IPS DF 4.7 (cell line): ENCODE measurements at regions not wholly inside any gene's neighbourhood (a gene's known extent, or its start where the extent isn't known, plus 50 kb on each side); places are given as distances from the start of the nearest gene placed in this dataset.

ENCODE experiments used
- DNase-seq: peaks from one replicate; pipeline ENCODE4 v3.0.0-alpha.2; 2013; ENCODE audit warnings: low spot score; ENCODE audit errors: extremely low read depth

GRCh38 chr3:76679541-76679940, 360.4 kb upstream of the ROBO2 start:
- no peak for DNase-seq

- DNase-seq, result no peak
Measured at GRCh38 chr3:76683256-76683655, 356.6 kb upstream of the ROBO2 start.

GRCh38 chr3:76684946-76685345, 355.0 kb upstream of the ROBO2 start:
- DNase-seq, result no peak

GRCh38 chr3:76685858-76686257, 354.0 kb upstream of the ROBO2 start:
- DNase-seq, result no peak

GRCh38 chr3:76687019-76687418, 352.9 kb upstream of the ROBO2 start:
- DNase-seq, result no peak

- DNase-seq, result no peak
Measured at GRCh38 chr3:76694063-76694462, 345.8 kb upstream of the ROBO2 start.

GRCh38 chr3:76698136-76698706, 341.7 kb upstream of the ROBO2 start:
- DNase-seq, result no peak

GRCh38 chr3:76699846-76700245, 340.1 kb upstream of the ROBO2 start:
- DNase-seq, result no peak

GRCh38 chr3:76700323-76700722, 339.6 kb upstream of the ROBO2 start:
- DNase-seq, result no peak

GRCh38 chr3:76702676-76703075, 337.2 kb upstream of the ROBO2 start:
- DNase-seq, result no peak

GRCh38 chr3:76715426-76715825, 324.5 kb upstream of the ROBO2 start:
- DNase-seq, result no peak

- DNase-seq, result no peak
Measured at GRCh38 chr3:76723366-76723765, 316.5 kb upstream of the ROBO2 start.

- DNase-seq, result no peak
Measured at GRCh38 chr3:76724075-76724474, 315.8 kb upstream of the ROBO2 start.

- no peak for DNase-seq
Measured at GRCh38 chr3:76724706-76725105, 315.2 kb upstream of the ROBO2 start.

- no peak for DNase-seq
Measured at GRCh38 chr3:76726034-76726433, 313.9 kb upstream of the ROBO2 start.

- DNase-seq, result no peak
Measured at GRCh38 chr3:76728426-76728825, 311.5 kb upstream of the ROBO2 start.

GRCh38 chr3:76731471-76731870, 308.4 kb upstream of the ROBO2 start:
- DNase-seq, result no peak

- DNase-seq, result no peak
Measured at GRCh38 chr3:76733073-76733759, 306.7 kb upstream of the ROBO2 start.

GRCh38 chr3:76735152-76735551, 304.7 kb upstream of the ROBO2 start:
- no peak for DNase-seq

- no peak for DNase-seq
Measured at GRCh38 chr3:76753599-76753998, 286.3 kb upstream of the ROBO2 start.

GRCh38 chr3:76754247-76754646, 285.7 kb upstream of the ROBO2 start:
- DNase-seq, result no peak

GRCh38 chr3:76756577-76756976, 283.3 kb upstream of the ROBO2 start:
- DNase-seq, result no peak

- no peak for DNase-seq
Measured at GRCh38 chr3:76760336-76760735, 279.6 kb upstream of the ROBO2 start.
